ENCODE measurements at regions not wholly inside any gene's neighbourhood (a gene's known extent, or its start where the extent isn't known, plus 50 kb on each side); places are given as distances from the start of the nearest gene placed in this dataset.

DNA sequence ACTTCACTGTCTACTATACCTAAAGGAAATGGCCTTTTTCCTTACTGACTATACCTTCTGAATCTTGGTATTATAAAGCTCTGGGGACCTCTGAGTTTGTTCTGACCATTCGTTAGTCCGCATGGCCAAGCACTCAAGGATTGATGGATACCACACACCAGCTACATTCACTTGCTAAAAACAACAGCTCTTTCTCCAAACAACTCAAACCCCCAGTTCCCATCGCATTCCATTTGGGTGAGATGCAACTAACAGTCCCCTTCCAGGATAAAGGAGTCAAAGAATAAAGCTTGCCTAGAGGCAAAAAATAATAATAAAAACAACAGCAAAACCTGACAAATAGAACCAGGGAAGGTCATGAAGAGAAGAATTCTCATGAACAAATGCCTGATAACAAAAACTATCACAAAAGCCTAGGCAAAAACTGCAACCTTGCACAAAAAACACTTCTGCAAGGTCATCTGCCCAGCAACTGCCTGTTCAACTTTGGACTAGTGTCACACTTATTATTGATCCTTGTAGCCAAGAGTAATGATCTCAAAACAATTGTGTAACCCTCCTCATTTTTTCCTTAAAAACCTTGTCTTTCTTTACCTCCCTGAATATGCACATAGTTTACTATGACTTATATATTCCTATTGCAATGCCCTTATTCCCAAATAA is 139.0 kb upstream of the GUCY1A2 start:
- ChIA-PET POLR2A (no interaction called here), CTCF (interaction anchor here (1.1 kb wide), 1 partner anchor 74 kb away, joined by 3 read pairs; no protein-coding TSS in a partner anchor)
- no peak overlapping the region for H3K27ac Mint-ChIP-seq
- H3K36me3 Mint-ChIP-seq (ENCODE audit: low read depth) = no peaks in the 10 kb centered on the region
- no peak for DNase-seq
- H3K4me3 Mint-ChIP-seq = no peak overlapping the region
- H3K9me3 Mint-ChIP-seq = peaks cover 3% of the 10 kb centered on the region
- no peaks in the 10 kb centered on the region for H3K27me3 Mint-ChIP-seq
- no peaks in the 10 kb centered on the region for H3K4me1 Mint-ChIP-seq

DNA sequence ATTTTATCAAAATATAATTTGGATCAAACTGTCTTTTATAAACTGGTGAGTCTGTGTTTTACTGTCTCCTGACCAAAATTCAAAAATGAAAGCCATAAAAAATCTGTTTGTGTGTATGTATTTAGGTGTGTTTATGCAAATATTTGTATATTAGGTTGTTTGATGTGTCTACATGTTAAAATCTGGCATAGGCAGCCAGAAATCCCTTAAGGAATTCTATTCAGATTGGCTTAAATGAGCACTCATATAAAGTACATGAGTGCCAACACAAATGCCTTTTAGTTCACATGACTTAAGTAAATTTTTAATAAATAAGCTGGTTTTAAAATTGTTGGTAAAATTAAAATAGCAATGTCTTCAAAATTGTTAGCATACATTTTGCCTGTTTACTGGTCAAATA is 133.3 kb upstream of the GUCY1A2 start:
- H3K9me3 Mint-ChIP-seq = no peaks in the 10 kb centered on the region
- ChIA-PET CTCF (no interaction called here), POLR2A (no interaction called here)
- H3K4me3 Mint-ChIP-seq = no peak overlapping the region
- no peak for DNase-seq
- no peaks in the 10 kb centered on the region for H3K4me1 Mint-ChIP-seq
- no peak overlapping the region for H3K27ac Mint-ChIP-seq
- no peaks in the 10 kb centered on the region for H3K27me3 Mint-ChIP-seq
- H3K36me3 Mint-ChIP-seq (ENCODE audit: low read depth) = no peaks in the 10 kb centered on the region

DNA sequence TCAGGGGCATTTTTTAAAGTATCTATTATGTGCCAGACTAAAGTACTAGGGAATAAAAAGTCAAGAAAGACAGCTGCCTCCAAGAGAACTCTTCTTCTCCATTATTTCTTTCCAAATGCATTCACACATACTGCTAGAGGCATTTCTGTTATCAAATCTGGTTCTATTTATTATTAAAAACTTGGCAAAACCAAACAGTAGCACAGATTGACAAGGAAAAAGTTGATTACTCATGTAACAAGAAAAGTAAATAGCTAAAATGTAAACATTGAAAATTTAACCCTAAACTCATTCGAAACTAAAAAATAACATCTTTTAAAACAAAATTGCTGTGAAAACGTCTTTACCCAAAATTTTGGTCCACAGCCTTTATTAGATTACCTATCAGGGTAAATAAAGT is 132.9 kb upstream of the GUCY1A2 start:
- Mint-ChIP-seq H3K4me3 (no peak overlapping the region), H3K4me1 (no peaks in the 10 kb centered on the region), H3K36me3 (ENCODE audit: low read depth) (no peaks in the 10 kb centered on the region), H3K27me3 (no peaks in the 10 kb centered on the region), H3K9me3 (no peaks in the 10 kb centered on the region), H3K27ac (no peak overlapping the region)
- POLR2A ChIA-PET = no interaction called here
- no peak for DNase-seq
- CTCF ChIA-PET = no interaction called here

DNA sequence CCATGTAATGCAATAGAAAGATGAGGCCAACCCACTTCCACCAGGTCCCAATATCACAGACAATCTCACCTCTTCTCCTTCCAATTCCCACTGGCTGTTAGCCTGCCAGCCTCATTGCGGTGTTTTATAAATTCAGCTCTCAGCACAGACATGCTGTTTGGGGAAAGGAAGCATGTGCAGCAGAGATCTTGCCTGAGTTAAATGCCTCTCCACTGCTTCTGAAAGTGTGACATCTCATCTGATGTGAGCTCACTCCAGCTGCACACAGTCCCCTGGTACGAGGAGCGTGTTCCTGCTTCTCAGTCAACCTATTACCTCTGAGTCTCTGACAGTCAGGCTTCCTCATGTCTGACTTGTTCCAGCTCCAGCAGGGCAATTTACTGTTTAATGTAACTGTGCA is 122.7 kb upstream of the GUCY1A2 start:
- H3K4me1 Mint-ChIP-seq = no peaks in the 10 kb centered on the region
- POLR2A ChIA-PET = no interaction called here

DNA sequence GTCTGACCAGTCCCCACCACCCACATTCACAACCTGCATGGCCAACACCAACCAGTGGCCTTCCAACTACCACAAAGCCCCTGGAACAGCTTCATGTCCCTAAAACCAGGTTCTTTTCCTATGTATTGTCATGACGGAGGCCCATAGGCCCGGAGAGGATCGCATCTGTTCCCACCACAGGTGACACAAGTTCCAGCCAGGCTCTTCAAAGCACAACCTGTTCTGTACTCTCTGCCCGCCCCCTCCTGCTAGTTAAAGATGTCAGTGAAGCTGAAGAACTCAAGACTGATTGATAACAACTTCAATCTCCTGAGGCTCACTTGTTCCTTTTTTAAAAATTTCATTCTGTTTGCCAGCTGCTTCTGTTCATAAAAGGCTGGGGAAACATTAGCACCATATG is 121.1 kb upstream of the GUCY1A2 start:
- Mint-ChIP-seq H3K4me3 (no peak overlapping the region), H3K27me3 (no peaks in the 10 kb centered on the region)
- POLR2A ChIA-PET = no interaction called here

More for the DNA sequence above, 122.7 kb upstream of the GUCY1A2 start:
- Mint-ChIP-seq H3K27ac (no peak overlapping the region), H3K36me3 (ENCODE audit: low read depth) (no peaks in the 10 kb centered on the region), H3K9me3 (peaks cover 3% of the 10 kb centered on the region), H3K27me3 (no peaks in the 10 kb centered on the region), H3K4me3 (no peak overlapping the region)
- no peak for DNase-seq
- CTCF ChIA-PET = interaction anchor here (1.2 kb wide), 1 partner anchor 12 kb away, joined by 3 read pairs; no protein-coding TSS in a partner anchor

DNA sequence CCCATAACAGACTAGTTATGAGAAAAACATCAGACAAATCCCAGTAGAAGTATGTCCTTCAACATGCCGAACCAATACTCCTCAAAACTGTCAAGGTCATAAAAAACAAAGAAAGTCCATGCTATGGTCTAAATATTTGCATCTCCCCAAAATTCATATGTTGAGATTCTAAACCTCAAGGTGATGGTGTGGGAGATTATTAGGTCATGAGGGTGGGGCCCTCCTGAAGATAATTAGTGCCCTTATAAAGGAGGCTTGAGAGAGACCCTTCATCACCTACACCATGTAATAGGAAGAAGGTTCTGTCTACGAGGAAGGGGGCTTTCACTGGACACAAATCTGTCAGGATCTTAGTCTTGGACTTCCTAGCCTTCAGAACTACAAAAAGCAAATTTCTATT is 118.6 kb upstream of the GUCY1A2 start:
- Mint-ChIP-seq H3K4me3 (no peak overlapping the region), H3K4me1 (no peaks in the 10 kb centered on the region), H3K27me3 (no peaks in the 10 kb centered on the region), H3K9me3 (peaks cover 4% of the 10 kb centered on the region), H3K36me3 (ENCODE audit: low read depth) (no peaks in the 10 kb centered on the region), H3K27ac (no peak overlapping the region)
- no peak for DNase-seq
- CTCF ChIA-PET = no interaction called here
- POLR2A ChIA-PET = no interaction called here

More for the DNA sequence above, 121.1 kb upstream of the GUCY1A2 start:
- peaks cover 4% of the 10 kb centered on the region for H3K9me3 Mint-ChIP-seq
- H3K36me3 Mint-ChIP-seq (ENCODE audit: low read depth) = no peaks in the 10 kb centered on the region
- H3K27ac Mint-ChIP-seq = no peak overlapping the region
- no peaks in the 10 kb centered on the region for H3K4me1 Mint-ChIP-seq
- CTCF ChIA-PET = no interaction called here
- no peak for DNase-seq

DNA sequence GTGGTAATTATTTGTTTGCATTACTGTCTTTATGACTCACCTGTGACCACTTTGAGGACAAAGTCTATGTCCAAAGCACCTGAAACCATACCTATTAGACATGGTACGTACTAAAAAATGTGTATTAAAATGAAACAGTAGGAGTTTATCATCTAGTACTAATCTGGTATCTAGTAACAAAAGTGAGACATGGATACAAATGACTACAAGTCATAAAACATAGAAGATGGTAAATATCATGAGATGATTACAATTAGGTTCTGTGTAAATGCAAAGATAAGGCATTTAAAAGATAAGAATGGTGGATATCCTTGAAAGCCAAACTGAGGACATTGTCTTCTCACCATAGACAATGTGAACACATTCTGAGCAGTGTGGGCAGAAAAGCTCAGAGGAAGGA is 113.5 kb upstream of the GUCY1A2 start:
- Mint-ChIP-seq H3K9me3 (peaks cover 9% of the 10 kb centered on the region), H3K4me3 (no peak overlapping the region), H3K4me1 (no peaks in the 10 kb centered on the region), H3K27me3 (no peaks in the 10 kb centered on the region), H3K27ac (no peak overlapping the region), H3K36me3 (ENCODE audit: low read depth) (no peaks in the 10 kb centered on the region)
- ChIA-PET CTCF (no interaction called here), POLR2A (no interaction called here)
- DNase-seq = no peak

DNA sequence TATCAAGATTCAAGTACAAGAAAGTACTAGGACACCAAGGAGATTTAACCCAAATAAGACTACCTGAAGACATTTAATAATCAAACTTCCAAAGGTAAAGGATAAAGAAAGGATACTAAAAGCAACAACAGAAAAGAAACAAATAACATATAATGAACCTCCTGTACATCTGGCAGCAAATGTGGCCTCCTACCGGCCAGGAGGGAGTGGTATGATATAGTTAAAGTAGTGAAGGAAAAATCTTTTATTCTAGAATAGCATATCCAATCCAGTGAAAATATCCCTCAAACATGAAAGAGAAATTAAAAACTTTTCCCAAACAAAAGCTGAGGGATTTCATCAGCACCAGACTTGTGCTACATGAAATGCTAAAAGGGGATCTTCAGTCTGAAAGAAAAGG is 104.7 kb upstream of the GUCY1A2 start:
- Mint-ChIP-seq H3K4me1 (no peaks in the 10 kb centered on the region), H3K27ac (no peak overlapping the region), H3K4me3 (no peak overlapping the region), H3K36me3 (ENCODE audit: low read depth) (no peaks in the 10 kb centered on the region), H3K9me3 (peaks cover 6% of the 10 kb centered on the region), H3K27me3 (no peaks in the 10 kb centered on the region)
- ChIA-PET CTCF (no interaction called here), POLR2A (no interaction called here)
- DNase-seq = no peak

DNA sequence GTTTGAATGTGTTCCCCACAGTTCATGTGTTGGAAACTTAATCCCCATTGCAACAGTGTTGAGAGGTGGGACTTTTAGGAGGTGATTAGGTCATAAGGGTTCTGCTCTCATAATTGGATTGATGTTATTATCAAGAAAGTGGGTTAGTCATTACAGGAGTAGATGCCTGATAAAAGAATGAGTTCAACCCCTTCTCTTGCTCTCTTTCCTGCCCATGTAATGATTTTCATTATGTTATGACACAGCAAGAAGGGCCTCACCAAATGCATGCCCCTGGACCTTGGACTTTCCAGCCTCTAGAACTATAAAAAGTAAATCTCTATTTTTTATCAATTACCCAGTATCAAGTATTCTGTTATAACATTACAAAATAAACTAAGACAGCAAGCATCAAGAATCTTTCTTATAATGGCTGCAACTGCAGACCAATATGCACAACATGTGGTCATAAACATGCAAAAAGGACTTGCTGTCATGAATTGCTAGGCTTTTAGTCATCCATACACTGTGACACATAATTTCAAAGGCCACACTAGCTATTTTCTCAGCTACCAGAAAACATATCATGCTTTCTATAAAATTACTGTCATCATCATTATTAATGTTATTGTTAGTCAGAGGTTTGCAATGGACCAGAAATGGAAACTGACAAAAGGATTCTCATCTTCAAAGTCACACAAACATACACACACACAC is 99.9 kb upstream of the GUCY1A2 start:
- CTCF ChIA-PET = no interaction called here

DNA sequence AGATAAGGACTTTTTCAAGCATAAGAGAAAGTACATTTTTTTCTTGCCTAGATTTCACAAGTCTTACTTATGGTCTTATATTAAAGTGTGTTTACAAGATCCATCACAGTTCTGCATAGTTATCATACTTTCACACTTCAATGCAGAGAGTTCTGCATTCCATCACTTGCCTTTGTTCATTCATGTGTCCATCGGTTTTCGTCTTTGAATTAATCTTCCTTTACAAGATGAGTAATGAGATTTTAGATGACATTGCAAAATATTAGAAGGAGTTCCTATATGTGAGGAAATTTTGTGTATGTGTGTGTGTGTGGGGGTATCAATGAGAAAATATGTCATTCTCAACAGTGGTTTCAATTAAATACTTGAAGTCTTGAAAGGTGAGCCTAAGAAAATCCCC is 98.1 kb upstream of the GUCY1A2 start:
- ChIA-PET POLR2A (no interaction called here), CTCF (no interaction called here)
- no peak overlapping the region for H3K4me3 Mint-ChIP-seq
- H3K36me3 Mint-ChIP-seq (ENCODE audit: low read depth) = no peaks in the 10 kb centered on the region
- peaks cover 3% of the 10 kb centered on the region for H3K9me3 Mint-ChIP-seq
- DNase-seq = no peak
- H3K27ac Mint-ChIP-seq = no peak overlapping the region
- no peaks in the 10 kb centered on the region for H3K4me1 Mint-ChIP-seq
- H3K27me3 Mint-ChIP-seq = no peaks in the 10 kb centered on the region

More for the DNA sequence above, 99.9 kb upstream of the GUCY1A2 start:
- POLR2A ChIA-PET = no interaction called here
- no peak overlapping the region for H3K27ac Mint-ChIP-seq
- no peak for DNase-seq
- H3K4me1 Mint-ChIP-seq = no peaks in the 10 kb centered on the region
- no peaks in the 10 kb centered on the region for H3K27me3 Mint-ChIP-seq
- peaks cover 3% of the 10 kb centered on the region for H3K9me3 Mint-ChIP-seq
- H3K36me3 Mint-ChIP-seq (ENCODE audit: low read depth) = no peaks in the 10 kb centered on the region
- H3K4me3 Mint-ChIP-seq = no peak overlapping the region

DNA sequence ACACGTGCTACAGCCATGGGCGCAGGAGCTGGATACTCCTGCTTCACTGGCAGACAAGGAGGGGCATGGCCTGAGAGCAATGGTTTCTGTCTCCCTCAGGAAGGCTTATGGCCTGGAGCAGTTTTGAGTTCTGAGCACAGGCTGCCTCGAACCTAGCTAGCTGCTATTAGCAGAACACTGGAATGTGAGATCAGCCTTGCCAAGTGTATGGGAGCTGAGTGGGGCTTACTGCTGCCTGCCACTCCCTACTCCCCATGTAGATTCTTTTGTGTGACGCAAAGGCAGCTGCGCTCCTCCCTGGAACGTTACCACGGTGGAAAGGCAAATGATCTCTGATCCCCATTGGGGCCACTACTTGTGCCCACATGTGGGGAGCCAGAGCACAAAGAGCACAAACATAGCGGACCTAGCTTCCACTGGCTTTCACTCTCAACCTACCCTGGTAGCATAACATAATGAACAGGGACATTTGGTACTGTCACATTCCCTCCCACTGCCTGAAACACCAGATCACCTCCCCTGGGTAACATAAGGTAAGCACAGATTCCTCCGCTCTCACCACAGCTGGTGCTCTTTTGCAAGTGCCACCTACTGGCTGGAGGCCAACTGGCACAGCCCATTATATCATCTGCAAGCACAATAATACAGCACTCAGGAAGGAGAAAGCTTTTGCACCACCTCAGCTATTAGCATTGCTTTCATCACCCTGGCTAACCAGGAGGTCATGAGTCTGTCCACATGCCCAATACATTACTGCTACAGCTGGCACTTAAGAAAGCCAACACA is 84.6 kb upstream of the GUCY1A2 start:
- ChIA-PET CTCF (no interaction called here), POLR2A (no interaction called here)
- Mint-ChIP-seq H3K36me3 (ENCODE audit: low read depth) (no peaks in the 10 kb centered on the region), H3K27me3 (no peaks in the 10 kb centered on the region), H3K4me3 (no peak overlapping the region), H3K9me3 (peaks cover 14% of the 10 kb centered on the region), H3K27ac (no peak overlapping the region), H3K4me1 (no peaks in the 10 kb centered on the region)
- no peak for DNase-seq

DNA sequence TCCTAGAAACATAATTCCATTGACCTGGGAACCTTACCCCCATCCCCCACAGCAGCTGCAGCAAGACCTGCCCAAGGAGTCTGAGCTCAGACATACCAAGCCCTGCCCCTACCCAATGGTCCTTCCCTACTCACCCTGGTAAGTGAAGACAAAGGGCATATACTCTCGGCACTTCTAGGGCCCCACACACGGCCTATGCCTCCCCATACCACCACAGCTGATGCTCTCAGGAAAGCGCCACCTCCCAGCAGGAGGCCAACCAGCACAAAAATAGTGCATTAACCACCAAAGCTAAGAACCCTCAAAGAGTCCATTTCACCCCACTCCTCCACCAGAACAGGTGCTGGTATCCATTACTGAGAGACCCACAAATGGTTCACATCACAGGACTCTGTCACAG is 74.4 kb upstream of the GUCY1A2 start:
- Mint-ChIP-seq H3K4me1 (no peaks in the 10 kb centered on the region), H3K27me3 (no peaks in the 10 kb centered on the region), H3K36me3 (ENCODE audit: low read depth) (no peaks in the 10 kb centered on the region), H3K9me3 (peaks cover 32% of the 10 kb centered on the region), H3K27ac (no peak overlapping the region), H3K4me3 (no peak overlapping the region)
- POLR2A ChIA-PET = no interaction called here
- no peak for DNase-seq
- CTCF ChIA-PET = no interaction called here

DNA sequence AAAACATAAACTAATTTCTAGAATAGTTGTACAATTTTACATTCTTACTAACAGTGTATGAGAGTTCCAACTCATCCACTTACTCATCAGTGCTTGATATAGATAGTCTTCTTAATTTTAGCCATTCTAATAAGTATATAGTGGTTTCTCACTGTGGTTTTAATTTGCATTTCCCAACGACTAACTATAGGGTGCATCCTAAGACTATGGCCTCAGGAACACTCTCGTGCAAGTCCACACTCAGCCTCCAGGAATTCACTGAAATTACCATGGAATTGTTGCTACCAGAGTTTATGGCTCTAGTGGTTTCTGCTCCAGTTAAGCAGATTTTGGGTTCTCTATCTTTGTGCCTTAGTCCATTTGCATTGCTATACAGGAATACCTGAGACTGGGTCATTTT is 60.1 kb upstream of the GUCY1A2 start:
- H3K4me3 Mint-ChIP-seq = no peak overlapping the region

More for the DNA sequence above, 60.1 kb upstream of the GUCY1A2 start:
- H3K27me3 Mint-ChIP-seq = no peaks in the 10 kb centered on the region
- no peaks in the 10 kb centered on the region for H3K4me1 Mint-ChIP-seq
- no peaks in the 10 kb centered on the region for H3K36me3 Mint-ChIP-seq (ENCODE audit: low read depth)
- H3K27ac Mint-ChIP-seq = no peak overlapping the region
- ChIA-PET CTCF (no interaction called here), POLR2A (no interaction called here)
- peaks cover 21% of the 10 kb centered on the region for H3K9me3 Mint-ChIP-seq
- no peak for DNase-seq

All from activated CD4-positive, alpha-beta T cell treated with anti-CD3 and anti-CD28 coated beads, Interleukin-2, amount 10 ng/mL, durations not matched to agents 7 days and 5 days (primary cell).